ENCODE measurements at regions not wholly inside any gene's neighbourhood (a gene's known extent, or its start where the extent isn't known, plus 50 kb on each side); places are given as distances from the start of the nearest gene placed in this dataset.

DNA sequence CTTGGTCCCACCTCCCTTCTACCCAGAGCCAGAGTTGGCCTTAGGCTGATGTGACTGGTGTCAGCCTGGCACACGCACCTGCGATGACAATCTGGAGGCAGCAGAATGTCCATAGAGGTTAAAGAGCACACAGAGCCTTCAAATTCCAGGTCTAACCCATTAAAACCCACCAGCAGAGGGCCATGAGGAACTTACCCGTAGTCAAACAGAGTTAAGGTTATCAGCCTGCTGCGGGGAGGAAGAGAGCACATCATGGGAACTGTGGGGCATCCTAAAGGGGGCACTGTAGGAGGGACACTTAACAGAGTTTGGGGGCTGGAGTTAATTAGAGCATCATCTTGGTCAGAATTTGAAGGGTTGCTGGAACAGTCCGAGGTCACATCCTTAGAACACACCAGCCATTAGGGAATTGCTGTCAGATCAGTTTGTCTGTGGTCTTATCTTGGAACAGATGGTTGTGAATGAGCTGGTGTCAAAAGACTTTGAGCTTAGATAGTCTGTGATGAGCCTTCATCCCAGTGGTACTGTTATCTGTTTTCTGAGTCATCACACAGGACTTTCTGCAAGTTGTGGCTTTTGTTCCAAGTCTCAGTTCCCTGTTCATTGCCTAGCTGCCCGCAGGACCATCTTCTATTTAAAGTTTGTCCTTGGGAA, 248.6 kb downstream of the LOXHD1 start (continued):
- TF ChIP-seq, protein P1, sequence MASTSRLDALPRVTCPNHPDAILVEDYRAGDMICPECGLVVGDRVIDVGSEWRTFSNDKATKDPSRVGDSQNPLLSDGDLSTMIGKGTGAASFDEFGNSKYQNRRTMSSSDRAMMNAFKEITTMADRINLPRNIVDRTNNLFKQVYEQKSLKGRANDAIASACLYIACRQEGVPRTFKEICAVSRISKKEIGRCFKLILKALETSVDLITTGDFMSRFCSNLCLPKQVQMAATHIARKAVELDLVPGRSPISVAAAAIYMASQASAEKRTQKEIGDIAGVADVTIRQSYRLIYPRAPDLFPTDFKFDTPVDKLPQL (IDR thresholded peaks at IDR 0.05; ENCODE audit: extremely low read depth, insufficient read length), result no peak
- TF ChIP-seq MTA1 (IDR thresholded peaks at IDR 0.05; ENCODE audit: borderline replicate concordance), result peak; percentile 73
- peak; percentile 84 for TF ChIP-seq CBFA2T2 (conservative IDR thresholded peaks at IDR 0.05)
- TF ChIP-seq, protein P2, sequence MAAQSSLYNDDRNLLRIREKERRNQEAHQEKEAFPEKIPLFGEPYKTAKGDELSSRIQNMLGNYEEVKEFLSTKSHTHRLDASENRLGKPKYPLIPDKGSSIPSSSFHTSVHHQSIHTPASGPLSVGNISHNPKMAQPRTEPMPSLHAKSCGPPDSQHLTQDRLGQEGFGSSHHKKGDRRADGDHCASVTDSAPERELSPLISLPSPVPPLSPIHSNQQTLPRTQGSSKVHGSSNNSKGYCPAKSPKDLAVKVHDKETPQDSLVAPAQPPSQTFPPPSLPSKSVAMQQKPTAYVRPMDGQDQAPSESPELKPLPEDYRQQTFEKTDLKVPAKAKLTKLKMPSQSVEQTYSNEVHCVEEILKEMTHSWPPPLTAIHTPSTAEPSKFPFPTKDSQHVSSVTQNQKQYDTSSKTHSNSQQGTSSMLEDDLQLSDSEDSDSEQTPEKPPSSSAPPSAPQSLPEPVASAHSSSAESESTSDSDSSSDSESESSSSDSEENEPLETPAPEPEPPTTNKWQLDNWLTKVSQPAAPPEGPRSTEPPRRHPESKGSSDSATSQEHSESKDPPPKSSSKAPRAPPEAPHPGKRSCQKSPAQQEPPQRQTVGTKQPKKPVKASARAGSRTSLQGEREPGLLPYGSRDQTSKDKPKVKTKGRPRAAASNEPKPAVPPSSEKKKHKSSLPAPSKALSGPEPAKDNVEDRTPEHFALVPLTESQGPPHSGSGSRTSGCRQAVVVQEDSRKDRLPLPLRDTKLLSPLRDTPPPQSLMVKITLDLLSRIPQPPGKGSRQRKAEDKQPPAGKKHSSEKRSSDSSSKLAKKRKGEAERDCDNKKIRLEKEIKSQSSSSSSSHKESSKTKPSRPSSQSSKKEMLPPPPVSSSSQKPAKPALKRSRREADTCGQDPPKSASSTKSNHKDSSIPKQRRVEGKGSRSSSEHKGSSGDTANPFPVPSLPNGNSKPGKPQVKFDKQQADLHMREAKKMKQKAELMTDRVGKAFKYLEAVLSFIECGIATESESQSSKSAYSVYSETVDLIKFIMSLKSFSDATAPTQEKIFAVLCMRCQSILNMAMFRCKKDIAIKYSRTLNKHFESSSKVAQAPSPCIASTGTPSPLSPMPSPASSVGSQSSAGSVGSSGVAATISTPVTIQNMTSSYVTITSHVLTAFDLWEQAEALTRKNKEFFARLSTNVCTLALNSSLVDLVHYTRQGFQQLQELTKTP (IDR thresholded peaks at IDR 0.05; ENCODE audit: low read depth in 1 of 2, partially characterized antibody in 2 of 2), result peak in 1 of 2 experiments; percentile 27
- TF ChIP-seq, protein P3, sequence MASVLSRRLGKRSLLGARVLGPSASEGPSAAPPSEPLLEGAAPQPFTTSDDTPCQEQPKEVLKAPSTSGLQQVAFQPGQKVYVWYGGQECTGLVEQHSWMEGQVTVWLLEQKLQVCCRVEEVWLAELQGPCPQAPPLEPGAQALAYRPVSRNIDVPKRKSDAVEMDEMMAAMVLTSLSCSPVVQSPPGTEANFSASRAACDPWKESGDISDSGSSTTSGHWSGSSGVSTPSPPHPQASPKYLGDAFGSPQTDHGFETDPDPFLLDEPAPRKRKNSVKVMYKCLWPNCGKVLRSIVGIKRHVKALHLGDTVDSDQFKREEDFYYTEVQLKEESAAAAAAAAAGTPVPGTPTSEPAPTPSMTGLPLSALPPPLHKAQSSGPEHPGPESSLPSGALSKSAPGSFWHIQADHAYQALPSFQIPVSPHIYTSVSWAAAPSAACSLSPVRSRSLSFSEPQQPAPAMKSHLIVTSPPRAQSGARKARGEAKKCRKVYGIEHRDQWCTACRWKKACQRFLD (CRISPR knock-in tag; IDR thresholded peaks at IDR 0.05), result 0 out of 2 replicates have a peak, but pooled peaks have one; percentile 57
- no peak for TF ChIP-seq DIDO1 (tag; IDR thresholded peaks at IDR 0.05; ENCODE audit: low read depth)
- 0 out of 2 replicates have a peak, but pooled peaks have one; percentile 34 for TF ChIP-seq CXXC5 (CRISPR knock-in tag; IDR thresholded peaks at IDR 0.05)
- TF ChIP-seq STAG1 (CRISPR knock-in tag; IDR thresholded peaks at IDR 0.05; ENCODE audit: borderline replicate concordance), result no peak
- peak; percentile 70 for TF ChIP-seq ZEB2 (IDR thresholded peaks at IDR 0.05)
- no peak for TF ChIP-seq ZNF408 (CRISPR knock-in tag; IDR thresholded peaks at IDR 0.05; ENCODE audit: low read depth)
- TF ChIP-seq TCF3 (CRISPR knock-in tag; IDR thresholded peaks at IDR 0.05), result peak; percentile 84
- TF ChIP-seq PML (IDR thresholded peaks at IDR 0.05; ENCODE audit: low read length), result peak; percentile 63; the same call in 1 of the 2 replicates
